ENCODE measurements at regions not wholly inside any gene's neighbourhood (a gene's known extent, or its start where the extent isn't known, plus 50 kb on each side); places are given as distances from the start of the nearest gene placed in this dataset.

DNA sequence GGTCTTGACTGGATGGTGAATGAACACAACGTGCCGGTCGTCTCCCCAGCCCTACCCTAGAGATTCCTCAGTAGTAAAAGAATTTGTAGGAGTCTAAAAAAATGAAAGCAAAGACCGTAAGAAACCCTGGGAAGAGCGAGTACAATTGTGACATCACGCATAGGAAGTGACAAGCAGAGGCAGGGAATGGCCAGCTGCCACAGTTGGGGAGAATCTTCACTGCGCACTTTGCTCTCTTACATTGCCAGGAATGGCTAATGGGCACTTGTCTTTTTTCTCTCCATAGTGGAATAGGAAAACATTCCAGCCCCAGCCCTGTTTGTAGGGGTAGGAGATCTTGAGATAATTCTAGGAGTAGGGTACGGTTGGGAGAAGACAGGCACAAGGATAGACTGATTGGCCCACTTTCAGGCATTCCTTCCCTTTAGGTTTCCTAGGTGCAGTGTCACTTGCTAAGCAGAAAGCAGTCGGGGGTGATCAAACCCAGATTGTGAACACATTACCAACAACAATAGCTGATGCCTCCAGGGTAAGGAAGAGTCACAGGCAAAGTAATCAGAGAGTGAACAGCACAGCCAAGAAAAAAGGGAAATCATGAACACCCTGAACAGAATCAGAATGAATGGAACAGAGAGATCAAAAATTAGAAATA is 302.7 kb downstream of the MAN2A1 start:
- H3F3A ChIP-seq (ENCODE audit: low read depth) = peaks cover 21% of the 10 kb centered on the region
- Mint-ChIP-seq H3K4me1 (peaks cover 29% of the 10 kb centered on the region), H3K27ac (peak overlapping the region; percentile 43), H3K36me3 (peaks cover 1% of the 10 kb centered on the region), H3K27me3 (ENCODE audit: insufficient read depth, low read depth) (peaks cover 2% of the 10 kb centered on the region), H3K4me3 (no peak overlapping the region), H3K9me3 (peaks cover 4% of the 10 kb centered on the region)
- no peak overlapping the region for H3K27ac ChIP-seq
- no peaks in the 10 kb centered on the region for H3K36me3 ChIP-seq
- TF ChIP-seq EZH2 (IDR thresholded peaks at IDR 0.05) = no peak
- TF ChIP-seq, protein P1, sequence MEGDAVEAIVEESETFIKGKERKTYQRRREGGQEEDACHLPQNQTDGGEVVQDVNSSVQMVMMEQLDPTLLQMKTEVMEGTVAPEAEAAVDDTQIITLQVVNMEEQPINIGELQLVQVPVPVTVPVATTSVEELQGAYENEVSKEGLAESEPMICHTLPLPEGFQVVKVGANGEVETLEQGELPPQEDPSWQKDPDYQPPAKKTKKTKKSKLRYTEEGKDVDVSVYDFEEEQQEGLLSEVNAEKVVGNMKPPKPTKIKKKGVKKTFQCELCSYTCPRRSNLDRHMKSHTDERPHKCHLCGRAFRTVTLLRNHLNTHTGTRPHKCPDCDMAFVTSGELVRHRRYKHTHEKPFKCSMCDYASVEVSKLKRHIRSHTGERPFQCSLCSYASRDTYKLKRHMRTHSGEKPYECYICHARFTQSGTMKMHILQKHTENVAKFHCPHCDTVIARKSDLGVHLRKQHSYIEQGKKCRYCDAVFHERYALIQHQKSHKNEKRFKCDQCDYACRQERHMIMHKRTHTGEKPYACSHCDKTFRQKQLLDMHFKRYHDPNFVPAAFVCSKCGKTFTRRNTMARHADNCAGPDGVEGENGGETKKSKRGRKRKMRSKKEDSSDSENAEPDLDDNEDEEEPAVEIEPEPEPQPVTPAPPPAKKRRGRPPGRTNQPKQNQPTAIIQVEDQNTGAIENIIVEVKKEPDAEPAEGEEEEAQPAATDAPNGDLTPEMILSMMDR (IDR thresholded peaks at IDR 0.05) = no peak
- TF ChIP-seq EZH2phosphoT487 (IDR thresholded peaks at IDR 0.05) = no peak
- peak overlapping the region; percentile 35 for H3K4me2 ChIP-seq
- H3K9ac ChIP-seq = no peak overlapping the region
- H3K4me3 ChIP-seq = no peak overlapping the region
- H3K4me1 ChIP-seq = peaks cover 36% of the 10 kb centered on the region
- peak; percentile 31 for DNase-seq (ENCODE audit: low spot score)
- no peaks in the 10 kb centered on the region for H3K9me3 ChIP-seq (ENCODE audit: low read depth)
- no peaks in the 10 kb centered on the region for H3K27me3 ChIP-seq
- H3K79me2 ChIP-seq (ENCODE audit: low read depth) = no peaks in the 10 kb centered on the region
- H2AFZ ChIP-seq (replicated peaks) = no peak overlapping the region
- H4K20me1 ChIP-seq (ENCODE audit: low read depth) = no peaks in the 10 kb centered on the region

DNA sequence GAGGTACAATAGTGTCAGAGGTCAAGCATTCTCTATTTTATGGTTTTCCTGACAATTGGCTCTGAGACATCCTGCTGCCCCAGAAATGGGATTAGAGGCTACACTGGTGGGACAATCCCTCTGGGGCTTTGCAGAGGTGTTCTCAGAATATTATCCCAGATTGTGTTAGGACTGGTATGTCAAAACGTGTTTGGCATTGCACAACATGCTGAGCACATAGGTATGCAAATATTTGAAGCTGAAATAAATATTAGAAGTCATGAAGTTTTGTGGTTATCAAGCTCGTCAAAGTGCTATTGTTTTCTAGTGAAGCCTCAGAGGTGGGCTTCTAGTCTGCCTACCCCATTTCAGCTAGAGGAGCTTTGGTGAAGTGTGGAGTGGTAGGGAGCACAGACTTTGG is 304.4 kb downstream of the MAN2A1 start:
- Histone ChIP-seq H3K36me3 (no peaks in the 10 kb centered on the region), H3K9ac (no peak overlapping the region), H3K9me3 (ENCODE audit: low read depth) (no peaks in the 10 kb centered on the region), H4K20me1 (ENCODE audit: low read depth) (no peaks in the 10 kb centered on the region), H2AFZ (replicated peaks) (no peak overlapping the region), H3K4me3 (no peak overlapping the region), H3K27ac (no peak overlapping the region), H3F3A (ENCODE audit: low read depth) (peaks cover 26% of the 10 kb centered on the region), H3K79me2 (ENCODE audit: low read depth) (no peaks in the 10 kb centered on the region), H3K27me3 (no peaks in the 10 kb centered on the region), H3K4me1 (peaks cover 41% of the 10 kb centered on the region), H3K4me2 (no peak overlapping the region)
- Mint-ChIP-seq H3K9me3 (peaks cover 4% of the 10 kb centered on the region), H3K36me3 (peaks cover 1% of the 10 kb centered on the region), H3K27me3 (ENCODE audit: insufficient read depth, low read depth) (peaks cover 2% of the 10 kb centered on the region), H3K27ac (no peak overlapping the region), H3K4me1 (peaks cover 37% of the 10 kb centered on the region), H3K4me3 (no peak overlapping the region)
- TF ChIP-seq EZH2 (IDR thresholded peaks at IDR 0.05) = no peak
- TF ChIP-seq, protein P1 (IDR thresholded peaks at IDR 0.05) = no peak
- no peak for TF ChIP-seq EZH2phosphoT487 (IDR thresholded peaks at IDR 0.05)
- no peak for DNase-seq (ENCODE audit: low spot score)

DNA sequence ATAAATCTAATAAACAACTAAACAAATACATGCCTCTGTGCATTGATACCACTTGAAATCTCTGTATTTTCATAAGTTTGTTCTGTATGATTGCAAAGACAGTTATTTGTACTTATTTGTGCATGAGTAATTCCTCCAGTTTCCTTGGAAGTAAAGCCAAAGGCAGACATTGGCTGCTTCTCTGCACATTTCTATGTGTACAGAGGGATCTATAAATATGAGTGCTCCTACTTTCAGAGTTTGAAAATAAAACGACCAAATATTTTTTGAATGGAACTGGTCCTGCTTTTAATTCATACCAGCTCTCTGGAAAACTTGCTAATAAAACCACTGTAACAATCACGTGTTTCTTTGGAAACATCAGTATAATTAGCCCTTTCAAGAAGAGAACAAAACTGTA is 306.5 kb downstream of the MAN2A1 start:
- Mint-ChIP-seq H3K9me3 (peaks cover 4% of the 10 kb centered on the region), H3K27ac (no peak overlapping the region), H3K27me3 (ENCODE audit: insufficient read depth, low read depth) (peaks cover 2% of the 10 kb centered on the region), H3K4me3 (no peak overlapping the region), H3K36me3 (no peaks in the 10 kb centered on the region), H3K4me1 (peaks cover 42% of the 10 kb centered on the region)
- Histone ChIP-seq H2AFZ (replicated peaks) (no peak overlapping the region), H3K27me3 (no peaks in the 10 kb centered on the region), H3K9me3 (ENCODE audit: low read depth) (no peaks in the 10 kb centered on the region), H3K36me3 (no peaks in the 10 kb centered on the region), H3K9ac (no peak overlapping the region), H3K79me2 (ENCODE audit: low read depth) (no peaks in the 10 kb centered on the region), H3F3A (ENCODE audit: low read depth) (peaks cover 26% of the 10 kb centered on the region), H3K27ac (no peak overlapping the region), H3K4me3 (no peak overlapping the region), H3K4me2 (peak overlapping the region; percentile 56), H3K4me1 (peaks cover 41% of the 10 kb centered on the region), H4K20me1 (ENCODE audit: low read depth) (no peaks in the 10 kb centered on the region)
- DNase-seq (ENCODE audit: low spot score) = no peak
- TF ChIP-seq EZH2 (IDR thresholded peaks at IDR 0.05) (no peak), EZH2phosphoT487 (IDR thresholded peaks at IDR 0.05) (no peak)
- TF ChIP-seq, protein P1 (IDR thresholded peaks at IDR 0.05) = no peak

Measured in neural progenitor cell (in vitro differentiated cells).